Stimulated activated CD4-positive, alpha-beta T cell treated with anti-CD3 and anti-CD28 coated beads, Interleukin-1b, Interleukin-23, amount 100 ng/mL, for 1 hour (primary cell): ENCODE measurements at regions not wholly inside any gene's neighbourhood (a gene's known extent, or its start where the extent isn't known, plus 50 kb on each side); places are given as distances from the start of the nearest gene placed in this dataset.
"Not testable (repeated sequence)": the region's sequence is repeated elsewhere in the genome, so short reads cannot be mapped to it uniquely, and the experiment has no call there.

Experiments
- DNase-seq, 2 donors: peaks; one replicate each; pipeline ENCODE4 v3.0.0-alpha.2; 2020; ENCODE audit warnings: low read depth in 2 of 2

DNA sequence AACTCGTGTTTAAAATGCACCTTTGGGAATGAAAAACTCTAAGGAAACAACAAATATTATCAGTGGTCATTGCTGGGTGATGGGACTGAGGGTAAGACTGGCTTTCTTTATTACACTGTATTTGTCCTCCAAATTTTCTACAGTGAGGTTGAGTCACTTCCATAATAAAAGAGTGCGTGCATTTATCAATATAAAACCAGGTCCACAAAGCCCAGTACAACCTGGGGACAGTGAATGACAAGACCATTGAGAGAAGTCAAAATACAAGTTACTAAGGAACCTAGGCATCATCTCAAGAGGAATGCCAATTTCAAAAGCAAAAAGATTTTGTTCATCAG is 76.4 kb downstream of the MAGED4 start:
- no peak for DNase-seq

GRCh38 chrX:52261463-52262194 is 76.9 kb downstream of the MAGED4 start:
- DNase-seq = peak; percentile 69 to 73

GRCh38 chrX:52262195-52262546 is 77.5 kb downstream of the MAGED4 start:
- no peak for DNase-seq

- no peak for DNase-seq
These were observed 78.7 kb downstream of the MAGED4 start for GRCh38 chrX:52263417-52263816.

DNA sequence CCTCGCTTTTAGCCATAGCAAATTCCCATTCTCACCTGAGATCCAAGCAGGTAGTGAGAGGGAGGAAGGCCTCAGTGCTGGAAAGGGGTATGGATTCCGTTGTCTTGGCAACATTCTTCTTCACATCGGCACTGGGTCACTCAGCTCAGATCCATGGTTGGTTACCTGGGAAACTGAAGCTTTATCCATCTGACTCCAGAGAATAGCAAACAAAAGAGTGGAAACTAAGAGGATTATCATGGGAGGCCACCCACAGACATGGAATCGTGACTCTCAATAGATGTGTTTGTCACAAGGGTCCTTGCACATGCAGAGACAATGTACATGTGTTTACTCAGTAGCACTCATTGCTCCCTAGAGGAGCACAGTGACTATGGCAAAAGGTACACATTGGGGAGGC is 81.0 kb downstream of the MAGED4 start:
- no peak for DNase-seq

GRCh38 chrX:52268502-52268901 is 83.8 kb downstream of the MAGED4 start:
- not testable (repeated sequence) for DNase-seq

DNA sequence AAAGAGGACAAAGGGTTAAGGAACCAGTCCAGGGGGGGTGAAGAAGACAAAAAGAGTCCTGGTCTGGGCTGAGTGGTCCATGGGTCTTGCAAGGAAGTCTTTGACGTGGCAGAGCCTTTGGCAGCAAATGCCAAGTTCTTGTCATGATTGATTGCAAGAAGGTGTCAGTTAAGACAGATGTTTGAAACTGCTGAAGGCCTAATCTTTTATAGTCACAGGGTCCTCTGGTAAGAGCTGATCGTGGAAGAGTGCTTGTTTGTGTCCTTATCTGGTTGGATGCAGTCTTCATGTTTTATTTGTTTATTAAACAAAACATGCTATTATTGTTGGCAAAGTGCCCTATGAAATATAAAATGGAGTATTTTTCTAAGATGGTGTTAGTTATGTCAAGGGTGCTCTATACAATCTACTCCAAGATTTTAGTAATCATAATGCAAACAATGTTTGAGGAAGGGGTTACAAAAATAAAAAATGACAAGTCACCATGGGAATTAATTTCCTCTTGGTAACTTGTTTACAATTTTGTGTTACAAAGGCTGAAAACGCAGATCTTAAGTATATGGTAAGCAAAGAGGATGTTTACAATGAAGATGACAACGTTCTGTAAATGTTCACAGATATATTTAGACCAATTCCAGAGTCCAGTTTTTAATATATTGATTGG is 85.9 kb downstream of the MAGED4 start:
- DNase-seq = no peak

GRCh38 chrX:52271206-52271605 is 86.5 kb downstream of the MAGED4 start:
- no peak for DNase-seq

DNA sequence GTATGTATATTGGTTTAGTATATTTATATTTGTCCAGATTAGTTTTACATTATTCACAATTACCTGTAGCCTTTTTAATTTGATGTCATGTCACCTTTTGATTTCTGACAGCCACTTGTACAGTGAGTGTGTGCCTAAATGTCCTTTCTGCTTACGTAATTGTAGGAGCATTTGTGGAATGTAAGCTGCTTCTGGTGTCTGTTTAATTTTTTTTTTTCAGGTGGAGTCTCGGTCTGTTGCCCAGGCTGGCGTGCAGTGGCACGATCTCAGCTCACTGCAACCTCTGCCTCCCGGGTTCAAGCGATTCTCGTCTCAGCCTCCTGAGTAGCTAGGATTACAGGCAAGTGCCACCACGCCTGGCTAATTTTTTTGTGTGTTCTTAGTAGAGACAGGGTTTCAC is 91.2 kb upstream of the XAGE2 start:
- no peak for DNase-seq

GRCh38 chrX:52280812-52281211 is 88.0 kb upstream of the XAGE2 start:
- DNase-seq = no peak

GRCh38 chrX:52284865-52285264 is 84.0 kb upstream of the XAGE2 start:
- DNase-seq = no peak

GRCh38 chrX:52298968-52299367 is 69.9 kb upstream of the XAGE2 start:
- not testable (repeated sequence) for DNase-seq

GRCh38 chrX:52308532-52308931 is 60.3 kb upstream of the XAGE2 start:
- not testable (repeated sequence) for DNase-seq
